Peyer's patch (tissue), 4 donors: ENCODE measurements at regions not wholly inside any gene's neighbourhood (a gene's known extent, or its start where the extent isn't known, plus 50 kb on each side); places are given as distances from the start of the nearest gene placed in this dataset.

Experiments
- DNase-seq, 3 donors: peaks; one replicate each; pipeline ENCODE4 v3.0.0-alpha.2; 2017 to 2019
- H3K27ac ChIP-seq, 4 donors: fragments of 200-600 bp; sonication (generic); one replicate each; pipeline ENCODE4 v1.5.1; 2016 to 2019
- H3K27me3 ChIP-seq, 2 donors: fragments of 200-600 bp; sonication (generic); one replicate each; pipeline ENCODE4 v1.5.1; 2019
- H3K36me3 ChIP-seq, 3 donors: fragments of 200-600 bp; sonication (generic); one replicate each; pipeline ENCODE4 v1.5.1; 2016 to 2019
- H3K4me1 ChIP-seq, 4 donors: fragments of 200-600 bp; sonication (generic); one replicate each; pipeline ENCODE4 v1.5.1; 2016 to 2019
- H3K4me3 ChIP-seq, 4 donors: fragments of 200-600 bp; sonication (generic); 1 replicate in 3 of 4; 2 replicates in 1 of 4; pipeline ENCODE4 v1.5.1; 2016 to 2019; ENCODE audit warnings: mild to moderate bottlenecking in 1 of 4
- H3K9me3 ChIP-seq, 4 donors: fragments of 200-600 bp; sonication (generic); one replicate each; pipeline ENCODE4 v1.5.1; 2016 to 2019; ENCODE audit warnings: mild to moderate bottlenecking in 1 of 4
- POLR2A ChIP-seq, 2 donors: fragments of 450-650 bp; IDR thresholded peaks; one replicate each; pipeline ENCODE4 v1.5.1; 2017; ENCODE audit warnings: antibody characterized with exemption in 2 of 2, mild to moderate bottlenecking in 2 of 2, moderate library complexity in 2 of 2
- TF ChIP-seq, protein P1 (sequence below), 6 experiments: fragments of 450-650 bp in 4 of 6; fragments of 200-600 bp in 2 of 6; sonication (generic) in 1 of 6; IDR thresholded peaks; one replicate each; pipeline ENCODE4 v1.5.1; 2017 to 2019; ENCODE audit warnings: antibody characterized with exemption in 6 of 6, mild to moderate bottlenecking in 3 of 6, moderate library complexity in 1 of 6

DNA sequence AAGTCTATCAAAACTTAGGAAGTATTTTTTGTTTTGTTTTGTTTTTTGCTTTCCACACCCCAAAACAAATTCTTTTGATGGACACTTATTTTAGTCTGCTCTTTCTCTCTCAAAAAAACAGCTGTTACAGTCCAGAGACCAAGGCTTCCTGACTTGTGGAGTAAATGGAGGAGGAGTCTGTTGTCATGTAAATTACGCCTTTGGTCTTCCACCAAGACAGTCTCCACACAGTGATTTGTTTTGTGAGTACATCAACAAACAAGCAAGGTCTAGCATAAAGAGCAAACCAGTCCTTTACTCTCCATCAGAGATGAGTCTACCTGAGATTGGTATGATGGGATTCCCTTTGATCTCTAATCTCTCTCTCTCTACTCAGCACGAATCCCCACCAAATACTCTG lies 588.0 kb upstream of the ARID1B start:
- Histone ChIP-seq H3K4me1 (no peaks in the 10 kb centered on the region), H3K27ac (no peak overlapping the region), H3K9me3 (no peaks in the 10 kb centered on the region), H3K4me3 (no peak overlapping the region), H3K27me3 (no peaks in the 10 kb centered on the region), H3K36me3 (no peaks in the 10 kb centered on the region)
- DNase-seq, result no peak
- TF ChIP-seq POLR2A (IDR thresholded peaks at IDR 0.05), result no peak
- TF ChIP-seq, protein P1, sequence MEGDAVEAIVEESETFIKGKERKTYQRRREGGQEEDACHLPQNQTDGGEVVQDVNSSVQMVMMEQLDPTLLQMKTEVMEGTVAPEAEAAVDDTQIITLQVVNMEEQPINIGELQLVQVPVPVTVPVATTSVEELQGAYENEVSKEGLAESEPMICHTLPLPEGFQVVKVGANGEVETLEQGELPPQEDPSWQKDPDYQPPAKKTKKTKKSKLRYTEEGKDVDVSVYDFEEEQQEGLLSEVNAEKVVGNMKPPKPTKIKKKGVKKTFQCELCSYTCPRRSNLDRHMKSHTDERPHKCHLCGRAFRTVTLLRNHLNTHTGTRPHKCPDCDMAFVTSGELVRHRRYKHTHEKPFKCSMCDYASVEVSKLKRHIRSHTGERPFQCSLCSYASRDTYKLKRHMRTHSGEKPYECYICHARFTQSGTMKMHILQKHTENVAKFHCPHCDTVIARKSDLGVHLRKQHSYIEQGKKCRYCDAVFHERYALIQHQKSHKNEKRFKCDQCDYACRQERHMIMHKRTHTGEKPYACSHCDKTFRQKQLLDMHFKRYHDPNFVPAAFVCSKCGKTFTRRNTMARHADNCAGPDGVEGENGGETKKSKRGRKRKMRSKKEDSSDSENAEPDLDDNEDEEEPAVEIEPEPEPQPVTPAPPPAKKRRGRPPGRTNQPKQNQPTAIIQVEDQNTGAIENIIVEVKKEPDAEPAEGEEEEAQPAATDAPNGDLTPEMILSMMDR (IDR thresholded peaks at IDR 0.05), result no peak

DNA sequence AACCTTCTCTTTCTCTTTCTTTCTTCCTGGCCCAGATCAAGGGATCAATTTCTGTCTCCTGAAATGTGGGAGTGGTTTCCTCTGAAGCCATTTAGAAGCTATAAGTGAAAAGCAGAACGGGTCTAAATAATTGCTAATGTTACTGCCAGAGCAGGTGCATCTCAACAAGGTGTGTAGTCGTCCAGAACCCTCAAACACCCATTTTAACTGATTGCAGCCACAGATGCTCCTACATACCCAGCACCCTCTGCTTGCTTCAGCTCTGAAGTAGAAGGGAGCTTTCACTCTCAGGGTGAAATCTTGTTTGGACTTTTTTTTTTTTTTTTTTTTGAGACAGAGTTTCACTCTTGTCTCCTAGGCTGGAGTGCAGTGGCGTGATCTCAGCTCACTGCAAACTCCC lies 592.1 kb upstream of the ARID1B start:
- H3K4me1 ChIP-seq, result no peaks in the 10 kb centered on the region

DNA sequence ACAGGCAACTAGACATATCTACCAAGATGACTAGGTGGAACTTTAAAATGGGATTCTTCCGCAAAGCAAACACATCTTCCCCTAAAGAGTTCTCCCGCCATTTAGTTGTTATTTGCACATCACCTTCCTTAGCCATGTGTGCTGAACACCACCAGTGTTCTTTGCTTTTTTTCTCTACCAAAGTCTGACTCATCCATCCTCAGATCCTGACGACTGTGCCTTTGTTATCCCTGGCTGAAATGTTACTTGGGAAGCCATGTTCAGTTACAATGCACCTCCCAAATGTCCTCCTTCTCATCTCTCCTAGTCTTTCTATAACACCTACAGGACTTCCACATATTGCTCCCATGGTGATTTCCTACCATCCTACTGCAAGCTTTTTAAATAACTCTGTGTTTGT lies 593.5 kb upstream of the ARID1B start:
- no peak for TF ChIP-seq POLR2A (IDR thresholded peaks at IDR 0.05)
- TF ChIP-seq, protein P1 (IDR thresholded peaks at IDR 0.05), result no peak
- H3K27ac ChIP-seq, result no peak overlapping the region
- no peaks in the 10 kb centered on the region for H3K27me3 ChIP-seq
- no peaks in the 10 kb centered on the region for H3K9me3 ChIP-seq
- H3K4me3 ChIP-seq, result no peak overlapping the region
- no peaks in the 10 kb centered on the region for H3K4me1 ChIP-seq
- DNase-seq, result no peak
- H3K36me3 ChIP-seq, result no peaks in the 10 kb centered on the region

More for the DNA sequence above, 592.1 kb upstream of the ARID1B start:
- H3K4me3 ChIP-seq, result no peak overlapping the region
- DNase-seq, result no peak
- H3K27ac ChIP-seq, result no peak overlapping the region
- H3K27me3 ChIP-seq, result no peaks in the 10 kb centered on the region
- H3K9me3 ChIP-seq, result no peaks in the 10 kb centered on the region
- TF ChIP-seq POLR2A (IDR thresholded peaks at IDR 0.05), result no peak
- TF ChIP-seq, protein P1 (IDR thresholded peaks at IDR 0.05), result no peak
- no peaks in the 10 kb centered on the region for H3K36me3 ChIP-seq

DNA sequence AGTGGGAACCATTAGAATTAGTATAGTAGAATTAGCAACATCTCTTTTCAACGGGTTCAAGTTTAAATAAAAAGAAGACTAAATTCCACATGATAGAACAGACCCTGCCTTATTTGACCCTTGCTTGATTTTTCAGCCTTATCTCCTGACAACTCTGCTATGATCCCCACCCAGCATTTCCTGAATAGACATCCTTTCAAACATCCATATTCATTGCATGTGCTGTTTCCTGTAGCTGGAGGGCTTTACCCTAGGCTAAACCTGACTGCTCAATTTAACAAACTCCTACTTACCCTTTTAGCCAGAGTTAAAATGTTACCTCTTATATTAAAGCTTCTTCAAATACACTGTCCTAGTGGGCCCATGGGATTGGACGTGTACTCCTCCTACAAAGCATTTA lies 594.8 kb upstream of the ARID1B start:
- Histone ChIP-seq H3K9me3 (no peaks in the 10 kb centered on the region), H3K27ac (no peak overlapping the region), H3K27me3 (no peaks in the 10 kb centered on the region), H3K4me3 (no peak overlapping the region), H3K36me3 (no peaks in the 10 kb centered on the region), H3K4me1 (no peaks in the 10 kb centered on the region)
- TF ChIP-seq POLR2A (IDR thresholded peaks at IDR 0.05), result no peak
- TF ChIP-seq, protein P1 (IDR thresholded peaks at IDR 0.05), result no peak
- DNase-seq, result no peak

DNA sequence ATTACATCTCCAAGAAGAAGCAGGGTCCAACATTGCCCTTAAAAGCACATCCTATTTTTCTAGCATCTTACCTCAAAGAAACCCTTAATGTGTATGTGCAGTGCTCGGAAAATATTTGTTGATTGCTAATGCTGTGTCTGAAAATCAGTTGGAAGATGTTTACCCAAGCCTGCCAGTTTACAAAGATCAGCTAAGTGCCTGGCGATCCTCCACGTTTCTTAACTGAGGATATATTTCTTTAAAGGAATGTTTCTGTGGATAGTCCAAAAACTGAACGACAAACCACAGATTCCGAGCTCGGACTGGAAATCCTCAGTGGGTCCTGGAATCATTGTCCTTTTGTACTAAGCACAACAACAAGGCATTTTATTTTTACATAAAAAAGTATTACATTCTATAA lies 595.7 kb upstream of the ARID1B start:
- no peak overlapping the region for H3K27ac ChIP-seq
- no peaks in the 10 kb centered on the region for H3K9me3 ChIP-seq
- H3K27me3 ChIP-seq, result no peaks in the 10 kb centered on the region
- no peaks in the 10 kb centered on the region for H3K36me3 ChIP-seq
- no peak overlapping the region for H3K4me3 ChIP-seq
- H3K4me1 ChIP-seq, result no peaks in the 10 kb centered on the region
- no peak for DNase-seq
- TF ChIP-seq, protein P1 (IDR thresholded peaks at IDR 0.05), result no peak
- no peak for TF ChIP-seq POLR2A (IDR thresholded peaks at IDR 0.05)

DNA sequence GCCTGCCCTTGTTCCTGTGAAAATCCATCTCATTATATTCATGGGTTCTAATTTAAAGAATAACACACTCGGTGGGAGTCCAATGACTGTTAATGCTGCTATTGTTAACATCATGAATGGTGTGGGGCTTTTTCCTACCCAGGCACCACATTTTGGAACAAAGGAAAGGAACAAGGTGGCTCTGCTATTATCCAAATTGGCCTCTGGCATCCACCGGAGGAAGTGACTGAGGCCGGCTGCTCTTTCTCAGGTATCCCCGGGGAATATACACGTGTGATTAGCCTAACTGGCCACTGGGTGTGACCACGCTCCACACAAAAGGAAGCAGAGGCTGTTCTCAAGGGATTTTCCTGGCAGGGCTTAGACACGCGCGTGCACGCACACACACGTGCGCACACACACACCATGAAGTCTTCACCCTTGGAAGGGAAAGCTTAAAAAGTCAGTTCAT lies 601.2 kb upstream of the ARID1B start:
- Histone ChIP-seq H3K36me3 (no peaks in the 10 kb centered on the region), H3K27me3 (no peaks in the 10 kb centered on the region), H3K4me1 (no peaks in the 10 kb centered on the region), H3K9me3 (no peaks in the 10 kb centered on the region), H3K4me3 (no peak overlapping the region), H3K27ac (no peak overlapping the region)
- TF ChIP-seq, protein P1 (IDR thresholded peaks at IDR 0.05), result peak in 3 of 6 experiments; percentile 10 to 26 (median 23)
- no peak for TF ChIP-seq POLR2A (IDR thresholded peaks at IDR 0.05)
- peak in 1 of 3 donors; percentile 47 for DNase-seq
